ENCODE measurements at regions not wholly inside any gene's neighbourhood (a gene's known extent, or its start where the extent isn't known, plus 50 kb on each side); places are given as distances from the start of the nearest gene placed in this dataset.

- no peak for DNase-seq
Observed at GRCh38 chr5:125316915-125317535, 570.6 kb upstream of the ZNF608 start.

DNA sequence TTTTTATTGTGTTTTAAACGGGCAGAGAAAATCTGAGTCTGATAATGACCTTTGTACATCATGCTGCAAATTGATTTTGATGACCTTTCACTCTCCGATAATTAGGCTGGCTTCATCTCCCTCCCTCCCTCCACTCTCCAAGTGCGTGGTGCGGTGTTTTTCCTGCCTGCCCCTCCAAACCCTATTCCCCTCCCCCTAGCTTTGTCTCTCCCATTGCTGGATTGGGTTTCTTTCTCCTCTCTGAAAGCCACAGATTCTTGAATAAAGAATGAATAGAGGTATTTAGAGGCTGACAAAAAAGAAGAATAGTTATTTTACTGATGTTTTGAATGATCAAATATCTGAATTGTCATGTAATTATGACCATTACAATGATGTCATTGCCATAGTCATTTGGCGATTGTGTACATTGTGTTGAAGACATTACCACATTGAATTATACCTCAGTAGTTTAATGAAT is 571.1 kb upstream of the ZNF608 start:
- DNase-seq: no peak

DNA sequence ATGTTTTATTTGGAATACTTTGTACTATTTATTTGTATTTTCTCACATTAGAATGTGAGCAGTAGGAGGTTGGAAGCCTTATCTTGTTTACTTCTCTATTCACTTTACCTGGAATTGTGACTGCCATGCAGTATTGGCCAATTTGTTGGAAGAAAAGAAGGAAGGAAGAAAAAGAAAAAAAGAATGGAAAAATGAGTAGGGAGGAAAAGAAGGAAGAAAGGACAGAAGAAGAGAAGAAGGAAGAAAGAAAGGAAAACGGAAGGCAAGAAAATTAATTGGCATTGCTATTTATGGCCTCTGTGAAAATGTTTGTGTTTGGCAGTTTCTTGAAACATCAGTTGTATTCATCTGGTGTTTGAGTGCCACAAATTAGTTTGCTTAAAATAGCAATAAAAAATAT is 575.2 kb upstream of the ZNF608 start:
- no peak for DNase-seq

GRCh38 chr5:125323613-125324012 is 577.2 kb upstream of the ZNF608 start:
- DNase-seq: no peak

DNA sequence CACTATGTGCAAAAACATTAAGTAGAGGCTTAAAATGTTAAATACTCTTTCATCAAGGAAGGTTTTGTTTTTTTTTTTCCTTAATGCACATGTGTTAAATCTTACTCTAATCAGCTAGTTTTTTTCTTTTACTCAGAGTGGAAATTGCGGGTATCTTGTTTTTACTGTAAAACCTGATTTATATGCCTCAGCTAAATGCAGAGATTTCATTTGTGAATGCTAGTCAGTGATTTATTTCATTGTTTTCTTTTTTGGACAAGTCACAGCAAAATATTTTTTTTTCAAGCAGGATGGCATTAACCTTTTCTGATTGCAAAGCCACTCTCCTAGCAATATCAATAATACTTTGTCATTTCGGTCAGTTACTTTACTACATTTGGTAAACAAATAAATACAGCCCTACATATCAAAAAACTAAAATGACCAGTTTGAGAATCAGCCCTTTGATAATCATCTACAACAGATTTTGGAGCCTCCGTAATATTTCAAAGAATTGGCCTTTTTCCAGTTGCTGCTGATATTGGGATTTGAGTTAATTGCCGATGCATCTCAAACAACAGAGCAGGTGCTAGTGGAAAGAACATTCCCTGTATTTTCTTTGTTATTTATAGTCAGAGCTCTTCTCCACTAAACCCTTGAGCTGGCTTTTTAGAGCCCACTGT is 579.2 kb upstream of the ZNF608 start:
- no peak for DNase-seq

GRCh38 chr5:125326150-125326510 is 579.7 kb upstream of the ZNF608 start:
- DNase-seq: no peak

DNA sequence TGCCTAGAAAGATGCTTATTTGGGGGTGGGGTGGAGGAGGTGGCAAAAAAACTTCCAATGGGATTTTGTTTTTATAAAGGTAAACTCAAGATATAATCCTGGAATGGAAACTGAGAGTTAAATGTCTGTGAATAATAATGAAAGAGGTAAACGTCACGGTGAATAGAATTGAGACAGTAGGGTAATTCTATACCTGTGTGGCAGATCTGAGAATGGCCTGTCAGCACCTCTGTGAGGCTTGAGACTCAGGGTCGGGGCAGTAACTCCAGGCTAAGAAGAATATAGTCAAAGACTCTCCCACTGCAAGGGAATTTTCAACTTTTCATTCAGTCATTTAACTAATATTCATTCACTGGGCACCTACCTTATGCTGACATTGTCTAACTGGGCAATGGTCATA is 581.2 kb upstream of the ZNF608 start:
- no peak for DNase-seq

DNA sequence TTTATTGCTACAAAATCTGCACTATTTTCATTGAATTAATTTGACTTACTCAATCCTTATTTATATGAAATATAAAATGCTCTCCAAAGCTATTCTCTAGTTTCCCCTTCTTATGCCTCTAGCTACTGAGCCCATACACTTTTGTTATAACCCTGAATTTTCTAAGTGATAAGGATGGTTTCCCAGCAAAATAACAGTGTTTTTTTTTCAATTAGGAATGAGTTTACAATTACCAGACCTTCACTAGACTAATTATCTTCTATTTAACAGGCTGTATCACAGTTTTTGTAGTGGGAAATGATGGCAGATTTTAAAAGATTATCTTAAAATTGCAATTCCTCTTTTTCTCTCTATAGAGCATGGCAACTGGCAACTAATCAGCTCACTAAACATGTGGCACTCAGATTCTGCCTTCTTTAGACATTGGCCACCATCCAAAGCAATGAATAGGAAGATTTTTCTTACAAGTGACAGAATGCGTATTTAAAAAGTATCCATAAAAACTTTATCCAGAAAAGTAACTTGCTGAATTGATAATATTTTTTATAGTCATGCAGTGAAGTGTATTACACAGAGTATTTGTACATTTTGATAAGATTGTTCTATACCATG is 585.7 kb upstream of the ZNF608 start:
- no peak for DNase-seq

DNA sequence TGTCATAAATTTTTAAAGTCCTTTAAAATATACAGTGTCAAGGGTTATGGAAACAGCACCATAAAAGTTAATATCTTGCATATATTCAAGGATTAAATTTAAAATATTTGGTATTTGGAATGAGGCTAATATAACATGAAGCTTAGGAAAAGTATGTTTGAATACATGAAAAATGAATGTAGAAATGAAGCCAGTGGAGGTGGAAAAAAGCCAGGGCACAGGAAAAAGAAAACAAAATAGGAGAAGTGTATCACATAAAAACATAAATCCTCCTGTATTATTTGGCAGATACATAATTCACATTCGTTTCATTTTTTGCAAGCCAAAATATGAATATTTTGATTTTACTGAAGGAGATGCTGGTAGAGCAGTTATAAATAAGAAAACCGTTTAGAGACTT is 587.0 kb upstream of the ZNF608 start:
- no peak for DNase-seq

- DNase-seq: no peak
Observed at GRCh38 chr5:125336401-125336800, 590.0 kb upstream of the ZNF608 start.

DNA sequence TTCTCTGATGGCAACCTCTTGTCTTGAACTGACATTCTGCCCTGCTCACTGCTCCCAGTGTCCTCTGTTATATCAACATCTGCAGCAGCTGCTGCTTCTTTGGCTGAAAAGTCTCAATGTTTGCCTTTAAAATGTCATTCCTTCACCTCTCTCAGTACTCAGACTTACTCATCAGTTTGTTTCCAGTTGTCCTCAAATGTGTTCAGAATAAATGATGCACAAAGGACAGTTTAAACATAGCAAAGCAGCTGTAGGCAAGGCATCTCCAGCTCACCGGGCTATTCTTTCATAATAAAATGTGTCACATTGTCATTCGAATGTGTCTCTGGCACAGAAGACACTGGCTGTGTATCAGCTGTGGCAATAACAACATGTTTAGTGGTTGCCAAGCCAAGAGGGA is 590.9 kb upstream of the ZNF608 start:
- DNase-seq: no peak

GRCh38 chr5:125338440-125339174 is 592.2 kb upstream of the ZNF608 start:
- no peak for DNase-seq

DNA sequence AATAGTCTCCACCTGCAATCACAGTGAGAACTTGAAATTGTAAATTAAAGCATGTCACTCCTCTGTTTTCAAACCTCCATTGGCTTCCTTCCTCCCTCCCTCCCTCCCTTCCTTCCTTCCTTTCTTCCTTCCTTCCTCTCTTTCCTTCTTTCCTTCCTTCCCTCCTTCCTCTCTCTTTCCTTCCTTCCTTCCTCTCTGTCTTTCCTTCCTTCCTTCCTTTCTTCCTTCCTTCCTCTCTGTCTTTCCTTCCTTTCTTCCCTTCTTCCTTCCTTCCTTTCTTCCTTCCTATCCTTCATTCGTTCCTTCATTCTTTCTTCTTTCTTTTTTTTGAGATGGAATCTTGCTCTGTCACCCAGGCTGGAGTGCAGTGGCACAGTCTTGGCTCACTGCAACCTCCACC is 595.0 kb upstream of the ZNF608 start:
- DNase-seq: no peak

GRCh38 chr5:125343015-125343414 is 596.6 kb upstream of the ZNF608 start:
- DNase-seq: no peak

- peak in 11 of 51 donors; percentile 5 to 35 (median 11) for DNase-seq
Observed at GRCh38 chr5:125346316-125346715, 599.9 kb upstream of the ZNF608 start.

GRCh38 chr5:125348221-125348692 is 601.8 kb upstream of the ZNF608 start:
- DNase-seq: peak in 21 of 51 donors; percentile 5 to 68 (median 28)

GRCh38 chr5:125348936-125349831 is 602.7 kb upstream of the ZNF608 start:
- DNase-seq: peak in 16 of 51 donors; percentile 3 to 47 (median 12)

- no peak for DNase-seq
Observed at GRCh38 chr5:125357660-125358059, 611.2 kb upstream of the ZNF608 start.

- no peak for DNase-seq
Observed at GRCh38 chr5:125365747-125366146, 619.3 kb upstream of the ZNF608 start.

- no peak for DNase-seq
Observed at GRCh38 chr5:125367702-125368101, 621.3 kb upstream of the ZNF608 start.
